Uterus (tissue), 3 donors: ENCODE measurements at regions not wholly inside any gene's neighbourhood (a gene's known extent, or its start where the extent isn't known, plus 50 kb on each side); places are given as distances from the start of the nearest gene placed in this dataset.

ENCODE experiments used
- DNase-seq, 2 donors: peaks; one replicate each; pipeline ENCODE4 v3.0.0-alpha.2; 2019 to 2020
- H3K27ac ChIP-seq, 2 donors: fragments of 200-600 bp; sonication (generic); 1 replicate in 1 of 2; 2 replicates in 1 of 2; pipeline ENCODE4 v1.5.1; 2016 to 2018
- H3K27me3 ChIP-seq, 2 donors: fragments of 200-600 bp; sonication (generic); one replicate each; pipeline ENCODE4 v1.5.1; 2018 to 2019; ENCODE audit warnings: control low read depth in 1 of 2
- H3K36me3 ChIP-seq, 2 donors: fragments of 200-600 bp; sonication (generic); one replicate each; pipeline ENCODE4 v1.5.1; 2019; ENCODE audit warnings: control low read depth in 1 of 2
- H3K4me1 ChIP-seq, 2 donors: fragments of 200-600 bp; sonication (generic); one replicate each; pipeline ENCODE4 v1.5.1; 2018 to 2019; ENCODE audit warnings: control low read depth in 1 of 2
- H3K4me3 ChIP-seq, 2 donors: fragments of 200-600 bp; sonication (generic); 1 replicate in 1 of 2; 2 replicates in 1 of 2; pipeline ENCODE4 v1.5.1; 2018 to 2019; ENCODE audit warnings: mild to moderate bottlenecking in 1 of 2
- H3K9me3 ChIP-seq, 2 donors: fragments of 200-600 bp; sonication (generic); one replicate each; pipeline ENCODE4 v1.5.1; 2019; ENCODE audit warnings: control low read depth in 1 of 2
- CTCF ChIP-seq, 4 experiments: fragments of 200-600 bp in 2 of 4; fragments of 450-650 bp in 2 of 4; sonication (generic) in 2 of 4; IDR thresholded peaks; one replicate each; pipeline ENCODE4 v1.5.1; 2016 to 2019; ENCODE audit warnings: antibody characterized with exemption in 4 of 4, mild to moderate bottlenecking in 2 of 4, moderate library complexity in 1 of 4
- POLR2A ChIP-seq, 2 donors: fragments of 450-650 bp; IDR thresholded peaks; one replicate each; pipeline ENCODE4 v1.6.1; 2016; ENCODE audit warnings: antibody characterized with exemption in 2 of 2, mild to moderate bottlenecking in 1 of 2, moderate library complexity in 1 of 2
- intact Hi-C: fragments of 100-400 bp; cut with DNase I; formaldehyde crosslinking; loops from one replicate; pipeline ENCODE4 v1.15.1; 2023; ENCODE audit warnings: low total_unique reads
- donor health status: DM: yes; HTN: yes; CAD: no.

- Histone ChIP-seq H3K4me1 (no peaks in the 10 kb centered on the region), H3K9me3 (no peaks in the 10 kb centered on the region), H3K36me3 (no peaks in the 10 kb centered on the region), H3K27me3 (no peaks in the 10 kb centered on the region), H3K27ac (no peak overlapping the region), H3K4me3 (no peak overlapping the region)
- no peak for DNase-seq
- TF ChIP-seq CTCF (IDR thresholded peaks at IDR 0.05) (no peak), POLR2A (IDR thresholded peaks at IDR 0.05) (no peak)
- intact Hi-C loops, result no loop called here
These were observed 338.0 kb upstream of the KCNH8 start for GRCh38 chr3:18810306-18810661.

DNA sequence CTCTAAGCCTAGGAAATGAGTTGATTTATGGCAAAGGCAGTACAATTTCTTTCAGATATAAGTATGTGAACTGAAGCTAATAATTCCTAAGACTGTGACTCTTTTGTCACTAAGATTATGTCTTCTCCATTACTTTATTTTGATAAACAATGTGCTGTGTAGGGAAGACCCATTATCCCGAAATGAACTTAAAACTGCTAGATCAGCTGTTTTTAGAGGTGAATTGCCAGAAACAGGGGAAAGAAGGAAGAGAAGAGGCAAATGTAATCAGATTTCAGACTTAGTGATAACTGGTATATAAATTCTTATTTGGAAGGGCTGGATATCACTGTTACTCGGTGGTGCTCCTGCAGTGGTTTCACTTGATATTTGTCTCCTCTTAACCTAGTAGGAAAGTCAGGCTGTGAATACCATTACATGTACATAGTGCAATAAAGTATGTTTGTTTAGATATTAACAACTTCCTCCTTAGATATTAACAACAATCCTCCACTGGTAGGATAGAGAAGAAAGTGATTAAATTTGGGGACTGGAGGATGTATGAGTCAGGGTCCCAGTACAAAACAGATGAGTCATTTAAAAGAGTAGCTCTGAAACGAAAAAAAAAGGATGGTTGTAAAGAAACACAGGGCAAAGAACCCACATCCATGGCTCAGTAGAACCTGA, 338.5 kb upstream of the KCNH8 start:
- H3K27me3 ChIP-seq, result no peaks in the 10 kb centered on the region
- no peaks in the 10 kb centered on the region for H3K36me3 ChIP-seq

GRCh38 chr3:18808429-18808828, 339.9 kb upstream of the KCNH8 start:
- no peak overlapping the region for H3K4me3 ChIP-seq
- no peak for DNase-seq
- intact Hi-C loops, result no loop called here
- H3K4me1 ChIP-seq, result no peaks in the 10 kb centered on the region
- no peaks in the 10 kb centered on the region for H3K9me3 ChIP-seq
- no peak overlapping the region for H3K27ac ChIP-seq
- no peaks in the 10 kb centered on the region for H3K27me3 ChIP-seq
- no peaks in the 10 kb centered on the region for H3K36me3 ChIP-seq
- TF ChIP-seq CTCF (IDR thresholded peaks at IDR 0.05) (no peak), POLR2A (IDR thresholded peaks at IDR 0.05) (no peak)

More for the DNA sequence above, 338.5 kb upstream of the KCNH8 start:
- no peak overlapping the region for H3K4me3 ChIP-seq
- no peaks in the 10 kb centered on the region for H3K4me1 ChIP-seq
- no peak overlapping the region for H3K27ac ChIP-seq
- intact Hi-C loops, result no loop called here
- no peaks in the 10 kb centered on the region for H3K9me3 ChIP-seq
- DNase-seq, result no peak
- no peak for TF ChIP-seq POLR2A (IDR thresholded peaks at IDR 0.05)
- no peak for TF ChIP-seq CTCF (IDR thresholded peaks at IDR 0.05)

- H3K27me3 ChIP-seq, result no peaks in the 10 kb centered on the region
- no peak for TF ChIP-seq CTCF (IDR thresholded peaks at IDR 0.05)
- TF ChIP-seq POLR2A (IDR thresholded peaks at IDR 0.05), result no peak
- H3K36me3 ChIP-seq, result no peaks in the 10 kb centered on the region
- H3K27ac ChIP-seq, result no peak overlapping the region
- intact Hi-C loops, result no loop called here
- no peak for DNase-seq
- H3K9me3 ChIP-seq, result no peaks in the 10 kb centered on the region
- H3K4me3 ChIP-seq, result no peak overlapping the region
- H3K4me1 ChIP-seq, result no peaks in the 10 kb centered on the region
These were observed 340.7 kb upstream of the KCNH8 start for GRCh38 chr3:18807593-18807992.

- no peaks in the 10 kb centered on the region for H3K9me3 ChIP-seq
- no peaks in the 10 kb centered on the region for H3K4me1 ChIP-seq
- no peak for DNase-seq
- no peak overlapping the region for H3K4me3 ChIP-seq
- no peak for TF ChIP-seq CTCF (IDR thresholded peaks at IDR 0.05)
- no peak for TF ChIP-seq POLR2A (IDR thresholded peaks at IDR 0.05)
- no peaks in the 10 kb centered on the region for H3K27me3 ChIP-seq
- intact Hi-C loops, result no loop called here
- no peaks in the 10 kb centered on the region for H3K36me3 ChIP-seq
- no peak overlapping the region for H3K27ac ChIP-seq
These were observed 341.7 kb upstream of the KCNH8 start for GRCh38 chr3:18806633-18807032.
